Activated CD8-positive, alpha-beta memory T cell treated with anti-CD3 and anti-CD28 coated beads for 4 hours (primary cell): ENCODE measurements at regions not wholly inside any gene's neighbourhood (a gene's known extent, or its start where the extent isn't known, plus 50 kb on each side); places are given as distances from the start of the nearest gene placed in this dataset.
"Not testable (repeated sequence)": the region's sequence is repeated elsewhere in the genome, so short reads cannot be mapped to it uniquely, and the experiment has no call there.

Experiments used
- DNase-seq, 2 donors: peaks; one replicate each; pipeline ENCODE4 v3.0.0-alpha.2; 2020; ENCODE audit warnings: low read depth in 2 of 2

GRCh38 chr13:109276261-109276660, 510.1 kb downstream of the IRS2 start:
- no peak for DNase-seq

GRCh38 chr13:109275852-109276251, 510.5 kb downstream of the IRS2 start:
- no peak for DNase-seq

GRCh38 chr13:109275139-109275745, 511.1 kb downstream of the IRS2 start:
- no peak for DNase-seq

DNA sequence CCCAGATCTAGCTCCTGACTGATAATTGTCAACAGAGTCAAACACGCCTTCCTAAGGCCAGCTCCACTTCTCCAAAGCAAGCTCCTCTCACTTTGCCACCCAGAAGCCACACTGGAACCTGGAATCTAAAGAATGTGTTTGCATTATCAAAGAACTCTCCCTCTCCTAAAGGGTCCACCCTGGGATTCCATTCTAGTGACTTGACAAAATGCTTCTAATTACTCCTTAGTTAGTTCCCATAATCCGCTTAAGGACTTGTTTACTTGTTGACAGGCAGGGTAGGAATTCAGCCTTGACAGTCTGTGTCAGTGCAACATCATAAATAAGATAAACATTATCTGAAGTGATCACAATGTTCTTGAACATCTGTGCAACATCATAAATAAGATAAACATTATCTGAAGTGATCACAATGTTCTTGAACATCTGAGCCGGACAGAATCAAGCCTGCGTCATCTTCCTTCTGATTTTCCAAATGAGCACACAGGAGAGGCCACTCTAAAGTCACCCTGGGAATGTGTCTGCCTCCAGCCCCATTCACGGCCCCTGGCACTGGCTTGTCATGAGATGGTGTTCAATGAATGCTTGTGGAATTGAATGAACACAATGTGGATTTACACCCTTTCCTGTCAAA, 512.1 kb downstream of the IRS2 start:
- no peak for DNase-seq

DNA sequence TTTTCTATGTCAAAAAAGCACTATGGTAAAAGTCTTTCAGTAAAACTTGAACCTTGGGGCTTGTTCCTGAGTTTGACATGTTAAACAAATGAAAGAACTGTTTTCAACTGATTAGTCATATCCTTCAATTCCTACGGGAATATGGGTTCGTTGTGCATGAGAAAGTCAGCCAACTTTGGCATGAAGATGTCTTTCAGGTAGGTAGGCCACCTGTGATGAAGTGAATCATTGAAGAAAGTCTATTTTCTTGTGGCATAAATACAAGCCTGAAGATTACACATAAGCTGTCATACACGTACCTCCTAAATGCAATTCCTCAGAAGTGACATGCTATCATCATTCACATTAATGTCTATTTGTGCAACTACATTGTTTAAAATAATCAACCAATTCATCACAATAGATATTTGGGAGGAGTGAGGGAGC, 513.0 kb downstream of the IRS2 start:
- DNase-seq = no peak

GRCh38 chr13:109272595-109273325, 513.6 kb downstream of the IRS2 start:
- no peak for DNase-seq

DNA sequence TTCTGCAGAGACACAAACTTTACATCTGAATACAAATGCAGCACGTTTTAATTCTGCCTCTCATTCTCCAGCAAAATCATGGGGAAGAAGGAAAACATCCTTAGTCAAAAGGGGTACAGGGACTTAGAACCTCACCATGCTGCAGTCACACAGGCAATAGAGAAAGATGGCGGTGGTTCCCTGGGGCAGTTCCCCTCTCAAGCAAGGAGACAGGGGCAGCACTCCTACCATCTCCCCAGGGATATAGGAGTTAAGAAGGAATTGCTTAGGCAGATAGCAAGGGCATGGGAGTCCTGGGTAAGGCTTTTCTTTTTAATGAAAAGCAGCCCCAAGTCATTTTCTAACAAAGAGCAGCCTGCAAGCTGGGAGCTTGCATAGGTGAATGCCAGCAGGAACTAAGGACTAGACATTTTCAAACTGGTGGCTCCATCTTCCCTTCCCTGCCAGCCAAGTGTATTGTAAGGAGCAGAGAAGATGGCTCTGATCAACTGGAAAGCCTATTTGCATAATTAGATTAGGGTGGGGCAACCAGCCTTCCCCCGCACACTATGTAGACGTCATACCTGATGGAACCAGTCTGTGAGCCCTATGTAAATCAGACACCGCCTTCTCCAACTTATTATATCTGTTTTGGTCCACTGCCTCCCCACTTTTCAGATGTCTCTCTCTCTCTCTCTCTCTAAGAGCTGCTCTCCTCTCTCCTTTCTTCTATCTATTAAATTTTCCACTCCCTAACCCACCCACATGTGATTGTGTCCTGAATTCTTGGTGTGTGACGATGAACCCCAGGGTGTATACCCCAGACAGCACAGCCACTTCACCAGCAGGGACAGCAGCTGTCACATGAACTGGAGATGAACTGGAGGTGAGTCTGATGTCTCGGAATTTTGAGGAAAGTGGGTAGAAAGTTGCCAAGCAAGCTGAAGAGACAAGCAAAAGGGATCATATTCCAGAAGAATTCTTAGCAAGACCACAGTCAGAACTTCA, 514.5 kb downstream of the IRS2 start:
- DNase-seq = no peak

GRCh38 chr13:109271061-109271460, 515.3 kb downstream of the IRS2 start:
- no peak for DNase-seq

DNA sequence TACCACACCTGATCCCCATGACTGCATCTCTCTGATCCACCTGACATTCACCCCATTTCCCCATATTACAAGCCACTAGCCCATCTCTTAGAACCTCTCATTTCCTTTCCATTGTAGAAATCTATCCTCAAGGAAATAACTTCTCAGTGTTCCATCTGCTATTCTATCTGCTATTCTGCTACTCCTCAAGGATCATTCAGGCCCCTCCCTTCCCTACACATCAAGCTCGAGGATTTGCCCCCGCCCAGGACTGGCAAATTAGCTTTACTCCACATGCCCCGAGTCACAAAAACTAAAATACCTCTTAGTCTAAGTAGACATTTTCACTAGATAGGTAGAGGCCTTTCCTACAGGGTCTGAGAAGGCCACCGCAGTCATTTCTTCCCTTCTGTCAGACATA, 517.0 kb downstream of the IRS2 start:
- DNase-seq = not testable (repeated sequence)

- DNase-seq = not testable (repeated sequence)
These were observed 517.9 kb downstream of the IRS2 start for GRCh38 chr13:109268492-109268891.

DNA sequence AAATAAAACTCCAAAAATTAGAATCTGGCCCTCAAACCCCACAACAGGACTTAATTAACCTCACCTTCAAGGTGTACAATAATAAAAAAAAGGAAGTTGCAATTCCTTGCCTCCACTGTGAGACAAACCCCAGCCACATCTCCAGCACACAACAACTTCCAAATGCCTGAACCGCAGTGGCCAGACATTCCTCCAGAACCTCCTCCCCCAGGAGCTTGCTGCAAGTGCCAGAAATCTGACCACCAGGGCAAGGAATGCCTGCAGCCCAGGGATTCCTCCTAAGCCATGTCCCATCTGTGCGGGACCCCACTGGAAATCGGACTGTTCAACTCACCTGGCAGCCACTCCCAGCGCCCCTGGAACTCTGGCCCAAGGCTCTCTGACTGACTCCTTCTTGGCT, 519.0 kb downstream of the IRS2 start:
- DNase-seq = not testable (repeated sequence)

- DNase-seq = not testable (repeated sequence)
These were observed 521.0 kb downstream of the IRS2 start for GRCh38 chr13:109265438-109265742.

GRCh38 chr13:109264603-109265437, 521.6 kb downstream of the IRS2 start:
- not testable (repeated sequence) for DNase-seq

DNA sequence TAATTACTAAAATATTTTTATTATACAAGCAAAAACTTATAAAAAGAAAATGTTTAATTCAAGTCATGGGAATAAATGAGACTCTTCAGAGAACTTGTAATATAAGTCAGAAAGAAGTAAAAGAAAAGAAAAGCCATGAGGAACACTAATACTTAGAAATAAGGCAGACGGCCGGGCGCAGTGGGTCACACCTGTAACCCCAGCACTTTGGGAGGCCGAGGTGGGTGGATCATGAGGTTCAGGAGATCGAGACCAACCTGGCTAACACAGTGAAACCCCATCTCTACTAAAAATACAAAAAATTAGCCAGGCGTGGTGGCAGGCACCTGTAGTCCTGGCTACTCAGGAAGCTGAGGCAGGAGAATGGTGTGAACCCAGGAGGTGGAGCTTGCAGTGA, 528.6 kb downstream of the IRS2 start:
- not testable (repeated sequence) for DNase-seq
